ENCODE measurements at regions not wholly inside any gene's neighbourhood (a gene's known extent, or its start where the extent isn't known, plus 50 kb on each side); places are given as distances from the start of the nearest gene placed in this dataset.

GRCh38 chr6:135748189-135748588 lies 103.3 kb upstream of the PDE7B start:
- TF ChIP-seq CTCF (IDR thresholded peaks at IDR 0.05), result no peak
- no peak for TF ChIP-seq EP300 (IDR thresholded peaks at IDR 0.05; ENCODE audit: low read depth)
- no peak for TF ChIP-seq POLR2A (IDR thresholded peaks at IDR 0.05)
